GM12874 (cell line): ENCODE measurements at regions not wholly inside any gene's neighbourhood (a gene's known extent, or its start where the extent isn't known, plus 50 kb on each side); places are given as distances from the start of the nearest gene placed in this dataset.

Source experiments
- TF ChIP-seq, protein P1 (sequence below): IDR thresholded peaks from 2 replicates; pipeline ENCODE4 v1.5.1; 2011; ENCODE audit warnings: low read depth, mild to moderate bottlenecking, control low read depth, low read length, moderate library complexity; ENCODE audit not compliant: insufficient read depth

GRCh38 chr18:54739476-54739875, 88.8 kb upstream of the RAB27B start:
- TF ChIP-seq, protein P1, sequence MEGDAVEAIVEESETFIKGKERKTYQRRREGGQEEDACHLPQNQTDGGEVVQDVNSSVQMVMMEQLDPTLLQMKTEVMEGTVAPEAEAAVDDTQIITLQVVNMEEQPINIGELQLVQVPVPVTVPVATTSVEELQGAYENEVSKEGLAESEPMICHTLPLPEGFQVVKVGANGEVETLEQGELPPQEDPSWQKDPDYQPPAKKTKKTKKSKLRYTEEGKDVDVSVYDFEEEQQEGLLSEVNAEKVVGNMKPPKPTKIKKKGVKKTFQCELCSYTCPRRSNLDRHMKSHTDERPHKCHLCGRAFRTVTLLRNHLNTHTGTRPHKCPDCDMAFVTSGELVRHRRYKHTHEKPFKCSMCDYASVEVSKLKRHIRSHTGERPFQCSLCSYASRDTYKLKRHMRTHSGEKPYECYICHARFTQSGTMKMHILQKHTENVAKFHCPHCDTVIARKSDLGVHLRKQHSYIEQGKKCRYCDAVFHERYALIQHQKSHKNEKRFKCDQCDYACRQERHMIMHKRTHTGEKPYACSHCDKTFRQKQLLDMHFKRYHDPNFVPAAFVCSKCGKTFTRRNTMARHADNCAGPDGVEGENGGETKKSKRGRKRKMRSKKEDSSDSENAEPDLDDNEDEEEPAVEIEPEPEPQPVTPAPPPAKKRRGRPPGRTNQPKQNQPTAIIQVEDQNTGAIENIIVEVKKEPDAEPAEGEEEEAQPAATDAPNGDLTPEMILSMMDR, result no peak

DNA sequence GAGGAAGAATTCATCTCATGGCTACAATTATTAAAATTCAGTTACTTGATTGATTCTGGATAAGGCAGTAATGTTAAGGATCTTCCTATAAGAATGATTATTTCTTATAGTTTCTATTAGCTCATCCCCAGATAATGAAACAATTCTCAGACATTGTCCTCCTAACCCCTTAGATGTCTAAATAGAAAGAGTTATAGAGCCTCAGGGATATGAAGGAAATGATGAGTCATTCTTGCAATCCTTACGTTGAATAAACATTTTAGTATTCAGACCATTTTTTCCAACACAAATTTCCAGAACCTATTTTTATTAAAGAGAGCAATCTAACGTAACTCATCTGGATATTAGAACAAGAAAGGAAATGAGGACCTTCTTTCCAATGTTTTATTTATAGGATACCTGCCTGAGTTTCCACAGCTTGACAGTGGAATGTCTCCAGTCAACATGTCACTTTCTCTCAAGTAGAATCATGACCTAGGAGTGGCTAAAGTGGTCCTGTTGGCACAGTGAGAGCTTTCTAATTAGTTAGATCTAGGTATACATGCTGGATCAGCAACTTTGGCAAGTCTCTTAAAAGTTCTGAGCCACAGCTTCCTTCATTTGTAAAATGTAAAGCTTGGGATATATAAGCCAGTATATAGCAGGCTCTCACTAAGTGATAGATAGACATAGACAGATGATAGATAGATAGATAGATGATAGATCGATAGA, 88.0 kb upstream of the RAB27B start:
- TF ChIP-seq, protein P1, result no peak

- TF ChIP-seq, protein P1, result no peak
Observed at GRCh38 chr18:54742120-54742519, 86.2 kb upstream of the RAB27B start.

DNA sequence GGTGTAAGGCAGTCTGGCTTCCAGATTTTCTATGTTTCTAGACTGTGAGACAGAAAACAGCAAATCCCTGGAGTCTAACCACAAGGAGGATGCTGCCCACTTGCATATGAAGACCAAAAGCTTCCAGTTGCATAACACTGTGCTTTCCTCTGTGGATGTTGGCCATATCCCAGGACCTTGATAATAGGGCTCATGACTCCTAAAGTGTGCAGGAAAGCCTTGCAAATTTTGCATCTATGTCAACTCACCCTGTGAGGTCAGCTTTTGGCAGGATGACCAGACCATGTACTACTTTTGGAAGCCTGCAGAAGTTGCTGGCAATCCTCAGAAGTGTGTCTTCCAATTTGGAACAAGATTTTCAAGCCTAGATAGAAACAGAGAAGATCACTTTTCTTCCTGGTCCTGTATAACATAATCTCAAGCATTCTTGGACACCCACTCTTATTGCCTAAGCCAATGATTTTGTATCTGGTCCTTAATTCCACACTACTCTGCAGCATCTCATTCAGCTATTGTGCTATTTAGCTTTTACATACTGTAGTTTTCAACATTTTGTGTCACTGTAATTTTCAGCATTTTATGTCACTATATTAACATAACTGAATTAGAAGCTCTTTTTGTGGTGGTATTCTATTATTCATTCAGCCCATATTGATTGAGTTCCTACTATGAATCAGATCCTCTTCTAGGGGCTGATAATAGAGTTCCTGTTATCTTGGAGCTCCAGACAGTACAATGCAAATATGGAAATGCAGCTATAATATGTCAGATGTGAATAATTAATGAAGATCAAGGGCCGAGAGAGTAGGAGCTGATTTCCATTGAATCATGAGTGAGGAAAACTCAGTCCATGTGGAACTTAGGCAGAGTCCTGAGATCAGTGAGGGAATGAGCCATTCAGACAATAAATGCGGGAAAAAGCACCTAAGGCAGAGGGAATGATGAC, 85.3 kb upstream of the RAB27B start:
- TF ChIP-seq, protein P1, result no peak

DNA sequence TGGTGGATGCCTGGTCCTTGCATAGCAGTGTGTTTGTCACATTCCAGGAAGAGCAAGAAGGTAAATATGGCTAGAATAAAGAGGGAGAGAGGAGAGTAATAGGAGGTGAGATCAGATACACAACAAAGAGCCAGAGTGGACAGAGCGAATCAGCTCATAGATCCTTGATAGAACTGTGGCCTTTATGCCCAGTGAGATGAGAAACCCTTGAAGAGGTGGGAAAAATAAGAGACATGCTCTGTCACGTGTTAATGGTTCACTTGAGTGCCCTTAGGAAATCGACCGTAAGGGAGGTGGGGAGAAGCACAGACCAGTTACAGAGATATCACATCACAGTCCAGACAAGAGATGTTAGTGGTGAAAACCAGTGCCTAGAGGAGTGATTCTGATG, 84.7 kb upstream of the RAB27B start:
- TF ChIP-seq, protein P1, result no peak

GRCh38 chr18:54749291-54749690, 79.0 kb upstream of the RAB27B start:
- TF ChIP-seq, protein P1, result no peak

DNA sequence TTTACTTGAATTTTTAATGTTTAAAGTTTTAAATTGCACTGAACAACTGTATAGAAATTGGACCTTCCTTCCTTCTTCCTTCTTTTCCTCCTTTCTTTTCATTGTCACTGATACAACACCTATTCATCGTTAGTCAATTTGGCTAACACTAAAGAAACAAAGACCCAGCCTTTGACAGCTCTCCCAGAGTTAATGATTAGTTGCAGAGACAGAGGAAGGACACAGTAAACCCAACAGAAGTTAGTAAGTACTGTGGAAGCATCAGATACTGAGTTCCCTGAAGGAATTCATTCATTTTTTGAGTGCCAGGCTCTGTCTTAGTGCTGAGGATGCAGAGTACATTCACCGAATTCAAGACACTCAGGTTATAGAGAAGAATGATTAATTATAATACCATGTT, 77.9 kb upstream of the RAB27B start:
- TF ChIP-seq, protein P1, result no peak
